ENCODE measurements at regions not wholly inside any gene's neighbourhood (a gene's known extent, or its start where the extent isn't known, plus 50 kb on each side); places are given as distances from the start of the nearest gene placed in this dataset.

- no peak for TF ChIP-seq CTCF (IDR thresholded peaks at IDR 0.05)
- no peaks in the 10 kb centered on the region for H3K36me3 Mint-ChIP-seq (ENCODE audit: low read depth)
- DNase-seq (ENCODE audit: low spot score): no peak
- peaks cover 5% of the 10 kb centered on the region for H3K4me1 Mint-ChIP-seq (ENCODE audit: low read depth)
- peaks cover 49% of the 10 kb centered on the region for H3K27me3 Mint-ChIP-seq (ENCODE audit: low read depth)
- H3K9me3 Mint-ChIP-seq (ENCODE audit: low read depth): no peaks in the 10 kb centered on the region
- H3K27ac Mint-ChIP-seq (ENCODE audit: unreplicated experiment): no peak overlapping the region
- no peak overlapping the region for H3K4me3 Mint-ChIP-seq (ENCODE audit: unreplicated experiment)
Measured at GRCh38 chr13:112202966-112203365, 136.0 kb downstream of the SOX1 start.

GRCh38 chr13:112203614-112204013 lies 136.7 kb downstream of the SOX1 start:
- Mint-ChIP-seq H3K27me3 (ENCODE audit: low read depth) (peaks cover 52% of the 10 kb centered on the region), H3K36me3 (ENCODE audit: low read depth) (no peaks in the 10 kb centered on the region), H3K4me3 (ENCODE audit: unreplicated experiment) (no peak overlapping the region), H3K4me1 (ENCODE audit: low read depth) (peaks cover 5% of the 10 kb centered on the region), H3K27ac (ENCODE audit: unreplicated experiment) (no peak overlapping the region), H3K9me3 (ENCODE audit: low read depth) (no peaks in the 10 kb centered on the region)
- DNase-seq (ENCODE audit: low spot score): no peak
- TF ChIP-seq CTCF (IDR thresholded peaks at IDR 0.05): no peak

GRCh38 chr13:112204346-112205327 lies 137.7 kb downstream of the SOX1 start:
- Mint-ChIP-seq H3K36me3 (ENCODE audit: low read depth) (no peaks in the 10 kb centered on the region), H3K4me1 (ENCODE audit: low read depth) (peaks cover 5% of the 10 kb centered on the region), H3K4me3 (ENCODE audit: unreplicated experiment) (no peak overlapping the region), H3K27me3 (ENCODE audit: low read depth) (peaks cover 52% of the 10 kb centered on the region), H3K27ac (ENCODE audit: unreplicated experiment) (no peak overlapping the region), H3K9me3 (ENCODE audit: low read depth) (no peaks in the 10 kb centered on the region)
- TF ChIP-seq CTCF (IDR thresholded peaks at IDR 0.05): no peak
- DNase-seq (ENCODE audit: low spot score): no peak

GRCh38 chr13:112205990-112206389 lies 139.0 kb downstream of the SOX1 start:
- TF ChIP-seq CTCF (IDR thresholded peaks at IDR 0.05): no peak
- Mint-ChIP-seq H3K9me3 (ENCODE audit: low read depth) (no peaks in the 10 kb centered on the region), H3K4me3 (ENCODE audit: unreplicated experiment) (no peak overlapping the region), H3K4me1 (ENCODE audit: low read depth) (peaks cover 5% of the 10 kb centered on the region), H3K36me3 (ENCODE audit: low read depth) (no peaks in the 10 kb centered on the region), H3K27me3 (ENCODE audit: low read depth) (peaks cover 54% of the 10 kb centered on the region), H3K27ac (ENCODE audit: unreplicated experiment) (no peak overlapping the region)
- no peak for DNase-seq (ENCODE audit: low spot score)

- peaks cover 5% of the 10 kb centered on the region for H3K4me1 Mint-ChIP-seq (ENCODE audit: low read depth)
- no peak overlapping the region for H3K4me3 Mint-ChIP-seq (ENCODE audit: unreplicated experiment)
- no peaks in the 10 kb centered on the region for H3K36me3 Mint-ChIP-seq (ENCODE audit: low read depth)
- no peak for TF ChIP-seq CTCF (IDR thresholded peaks at IDR 0.05)
- no peaks in the 10 kb centered on the region for H3K9me3 Mint-ChIP-seq (ENCODE audit: low read depth)
- peaks cover 50% of the 10 kb centered on the region for H3K27me3 Mint-ChIP-seq (ENCODE audit: low read depth)
- no peak for DNase-seq (ENCODE audit: low spot score)
- H3K27ac Mint-ChIP-seq (ENCODE audit: unreplicated experiment): no peak overlapping the region
Measured at GRCh38 chr13:112207129-112207528, 140.2 kb downstream of the SOX1 start.

Measured in chondrocyte (in vitro differentiated cells).